Erythroblast (primary cell): ENCODE measurements at regions not wholly inside any gene's neighbourhood (a gene's known extent, or its start where the extent isn't known, plus 50 kb on each side); places are given as distances from the start of the nearest gene placed in this dataset.

ENCODE experiments used
- GATA1 ChIP-seq: IDR thresholded peaks from 2 replicates; pipeline ENCODE4 v1.6.1; 2011; ENCODE audit warnings: low read depth, mild to moderate bottlenecking, control low read depth, low read length, moderate library complexity
- POLR2A ChIP-seq: IDR thresholded peaks from 2 replicates; pipeline ENCODE4 v1.6.1; 2011; ENCODE audit warnings: mild to moderate bottlenecking, low read length

GRCh38 chr2:188132385-188132784 is 159.3 kb upstream of the GULP1 start:
- TF ChIP-seq POLR2A (no peak), GATA1 (no peak)
